HG03520 (cell line): ENCODE measurements at regions not wholly inside any gene's neighbourhood (a gene's known extent, or its start where the extent isn't known, plus 50 kb on each side); places are given as distances from the start of the nearest gene placed in this dataset.

Experiments
- ATAC-seq: cut with Tn5 transposase; IDR thresholded peaks from one replicate; pipeline ENCODE4 v1.9.1; 2021; ENCODE audit warnings: mild to moderate bottlenecking, moderate library complexity; ENCODE audit not compliant: unreplicated experiment

- ATAC-seq = no peak
Observed at GRCh38 chr5:158309088-158309807, 450.3 kb upstream of the CLINT1 start.

- ATAC-seq = no peak
Observed at GRCh38 chr5:158308429-158309025, 449.6 kb upstream of the CLINT1 start.

GRCh38 chr5:158305861-158306260 lies 446.9 kb upstream of the CLINT1 start:
- ATAC-seq = no peak

- ATAC-seq = no peak
Observed at GRCh38 chr5:158304607-158305006, 445.7 kb upstream of the CLINT1 start.

GRCh38 chr5:158303883-158304282 lies 444.9 kb upstream of the CLINT1 start:
- no peak for ATAC-seq

- ATAC-seq = no peak
Observed at GRCh38 chr5:158303275-158303674, 444.3 kb upstream of the CLINT1 start.

GRCh38 chr5:158302029-158302428 lies 443.1 kb upstream of the CLINT1 start:
- no peak for ATAC-seq

- ATAC-seq = no peak
Observed at GRCh38 chr5:158301186-158301585, 442.2 kb upstream of the CLINT1 start.

- ATAC-seq = no peak
Observed at GRCh38 chr5:158300256-158300655, 441.3 kb upstream of the CLINT1 start.

GRCh38 chr5:158297002-158297527 lies 438.1 kb upstream of the CLINT1 start:
- no peak for ATAC-seq

GRCh38 chr5:158294701-158295100 lies 435.8 kb upstream of the CLINT1 start:
- no peak for ATAC-seq

- no peak for ATAC-seq
Observed at GRCh38 chr5:158292981-158293380, 434.0 kb upstream of the CLINT1 start.

GRCh38 chr5:158289967-158290366 lies 431.0 kb upstream of the CLINT1 start:
- no peak for ATAC-seq

GRCh38 chr5:158288272-158288657 lies 429.3 kb upstream of the CLINT1 start:
- ATAC-seq = no peak

GRCh38 chr5:158287643-158288271 lies 428.8 kb upstream of the CLINT1 start:
- no peak for ATAC-seq

- ATAC-seq = no peak
Observed at GRCh38 chr5:158286827-158287226, 427.9 kb upstream of the CLINT1 start.

- ATAC-seq = no peak
Observed at GRCh38 chr5:158285698-158286097, 426.8 kb upstream of the CLINT1 start.

GRCh38 chr5:158284242-158284641 lies 425.3 kb upstream of the CLINT1 start:
- ATAC-seq = no peak

GRCh38 chr5:158283397-158283796 lies 424.5 kb upstream of the CLINT1 start:
- no peak for ATAC-seq

- ATAC-seq = no peak
Observed at GRCh38 chr5:158278216-158278925, 419.4 kb upstream of the CLINT1 start.

GRCh38 chr5:158277276-158277675 lies 418.3 kb upstream of the CLINT1 start:
- no peak for ATAC-seq
